HG02642 (cell line): ENCODE measurements at regions not wholly inside any gene's neighbourhood (a gene's known extent, or its start where the extent isn't known, plus 50 kb on each side); places are given as distances from the start of the nearest gene placed in this dataset.
"Not testable (repeated sequence)": the region's sequence is repeated elsewhere in the genome, so short reads cannot be mapped to it uniquely, and the experiment has no call there.

Experiments
- ATAC-seq: cut with Tn5 transposase; IDR thresholded peaks from one replicate; pipeline ENCODE4 v1.9.1; 2021; ENCODE audit warnings: mild to moderate bottlenecking; ENCODE audit not compliant: unreplicated experiment, poor library complexity

GRCh38 chr4:175033162-175033561, 115.0 kb downstream of the ADAM29 start:
- no peak for ATAC-seq

DNA sequence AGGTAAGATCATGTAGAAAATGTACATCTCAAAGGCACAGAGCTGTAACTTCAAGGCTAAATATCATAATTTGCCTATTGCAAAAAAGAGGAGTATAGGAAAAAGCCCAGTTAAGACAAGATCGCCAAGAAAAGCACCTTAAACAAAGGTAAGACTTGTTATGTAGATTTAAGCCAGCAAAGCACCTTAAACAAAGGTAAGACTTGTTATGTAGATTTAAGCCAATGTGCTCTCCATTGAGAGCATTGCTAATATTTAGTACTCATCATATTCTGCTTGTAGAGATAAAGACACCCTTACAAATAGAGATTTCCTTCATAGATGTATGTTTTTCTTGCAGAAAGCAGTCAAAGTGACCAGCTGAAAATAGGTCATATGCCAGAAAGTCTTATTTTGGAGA, 115.8 kb downstream of the ADAM29 start:
- no peak for ATAC-seq

- ATAC-seq = no peak
These were observed 117.0 kb downstream of the ADAM29 start for GRCh38 chr4:175034986-175035705.

DNA sequence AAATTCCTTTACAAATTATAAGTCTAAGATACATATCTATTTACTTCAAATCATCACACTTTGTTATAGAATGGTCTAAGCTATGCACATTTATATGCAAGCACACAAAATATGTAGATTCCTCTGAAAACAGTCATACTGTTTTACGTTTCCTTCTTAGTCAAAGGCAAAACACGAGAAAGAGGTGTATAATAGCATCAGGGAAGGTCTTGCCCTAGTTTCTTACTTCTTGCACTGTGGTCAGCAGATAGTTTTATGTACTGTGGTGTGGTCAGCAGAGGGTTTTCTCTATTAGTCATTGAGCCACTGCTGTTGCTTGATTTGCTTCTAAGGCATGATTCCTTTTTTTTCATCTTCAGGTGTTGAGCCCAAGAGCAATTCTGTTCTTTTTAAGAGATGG, 117.7 kb downstream of the ADAM29 start:
- ATAC-seq = no peak

GRCh38 chr4:175048111-175048784, 130.1 kb downstream of the ADAM29 start:
- ATAC-seq = no peak

DNA sequence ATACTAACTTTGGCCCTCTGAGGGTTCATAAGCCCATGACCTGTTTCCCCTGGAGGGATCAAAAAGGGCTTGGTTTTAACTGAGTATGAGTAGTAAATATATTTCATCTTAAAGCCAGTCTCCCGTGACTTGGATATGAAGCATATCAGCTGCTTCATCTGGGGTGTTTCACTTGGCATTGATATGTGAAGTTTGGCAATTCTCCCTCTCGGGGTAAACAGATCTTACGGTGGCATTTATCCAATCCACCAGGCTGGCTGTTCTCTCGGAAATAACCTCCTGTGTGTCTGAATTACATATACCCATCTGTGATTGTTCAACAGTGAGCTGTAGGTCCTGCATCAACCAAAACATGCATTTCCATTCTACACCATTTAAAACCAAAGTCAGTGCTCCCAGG, 130.7 kb downstream of the ADAM29 start:
- no peak for ATAC-seq

DNA sequence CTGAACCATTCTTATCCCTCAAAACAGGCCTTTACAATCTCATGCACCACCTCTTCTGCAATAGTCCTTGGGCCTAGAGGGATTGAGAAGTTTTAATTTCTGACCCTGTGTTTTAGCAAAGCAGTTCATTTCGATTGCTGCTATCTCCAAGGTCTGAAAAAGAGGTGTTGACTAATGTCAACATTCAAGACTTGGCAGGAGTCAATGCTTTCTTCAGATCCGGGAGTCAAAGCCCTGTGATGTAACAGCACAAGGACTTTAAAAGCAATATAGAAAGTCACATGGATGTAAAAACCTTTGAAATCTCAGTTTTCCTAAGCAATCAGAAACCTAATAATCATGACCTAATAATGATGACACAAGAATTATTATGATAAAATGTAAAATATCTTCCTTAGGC, 133.8 kb downstream of the ADAM29 start:
- no peak for ATAC-seq

DNA sequence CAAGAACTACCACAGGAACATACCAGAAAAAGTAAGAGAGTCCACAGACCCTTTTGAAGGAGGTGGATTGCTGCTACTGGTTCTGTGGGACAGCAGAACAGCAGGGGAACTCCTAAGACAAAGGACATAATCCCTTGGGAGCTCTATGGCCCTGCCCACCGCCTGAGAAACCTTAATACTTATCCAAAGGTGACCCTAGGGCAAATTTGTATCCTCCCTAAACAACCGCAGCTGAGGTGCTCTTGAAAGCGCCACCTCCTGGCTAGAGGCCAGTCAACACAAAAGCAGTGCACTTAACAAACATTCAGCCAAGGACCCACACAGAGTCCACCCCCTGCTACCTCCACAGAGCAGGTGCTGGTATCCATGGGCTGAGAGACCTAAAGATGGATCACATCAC, 136.8 kb downstream of the ADAM29 start:
- ATAC-seq = no peak

GRCh38 chr4:175062183-175062592, 144.0 kb downstream of the ADAM29 start:
- ATAC-seq = no peak

DNA sequence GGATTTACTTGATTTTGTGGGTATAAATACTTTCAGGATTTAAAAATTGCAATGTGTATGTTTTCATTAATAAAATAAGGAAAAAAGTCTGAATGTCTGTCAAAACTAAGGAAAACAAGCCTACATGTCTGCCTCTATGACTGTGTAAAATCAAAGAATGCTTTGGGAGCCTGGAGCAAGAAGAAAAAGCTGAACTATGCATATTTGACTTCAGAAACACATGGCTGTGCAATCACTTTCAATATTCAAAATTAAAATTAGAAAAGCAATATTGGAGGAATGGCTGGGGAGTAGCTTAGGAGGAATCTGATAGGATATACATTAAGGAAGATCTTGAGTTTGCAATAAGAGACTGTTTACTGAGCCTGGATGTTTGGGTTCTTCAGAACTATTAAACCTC, 147.1 kb downstream of the ADAM29 start:
- ATAC-seq = no peak

- ATAC-seq = no peak
These were observed 148.9 kb downstream of the ADAM29 start for GRCh38 chr4:175066923-175067627.

DNA sequence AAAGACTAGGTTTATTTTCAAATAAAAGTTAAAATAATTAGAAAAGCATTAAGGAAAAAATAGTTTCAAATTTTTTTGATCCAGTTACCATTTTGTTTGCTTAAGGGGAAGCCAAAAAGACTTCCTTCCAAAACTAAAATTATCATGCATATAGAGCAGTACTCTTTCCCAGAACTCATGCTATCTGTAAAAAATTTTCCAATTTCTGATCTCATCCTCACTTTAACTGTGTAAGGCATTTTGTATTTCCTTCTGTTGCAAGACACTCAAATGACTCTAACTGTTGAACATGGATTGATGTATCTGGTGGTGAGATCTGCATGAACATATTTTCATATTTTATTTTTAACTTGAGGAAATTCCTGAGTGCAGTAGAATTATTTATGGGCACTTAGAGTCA, 150.1 kb downstream of the ADAM29 start:
- no peak for ATAC-seq

DNA sequence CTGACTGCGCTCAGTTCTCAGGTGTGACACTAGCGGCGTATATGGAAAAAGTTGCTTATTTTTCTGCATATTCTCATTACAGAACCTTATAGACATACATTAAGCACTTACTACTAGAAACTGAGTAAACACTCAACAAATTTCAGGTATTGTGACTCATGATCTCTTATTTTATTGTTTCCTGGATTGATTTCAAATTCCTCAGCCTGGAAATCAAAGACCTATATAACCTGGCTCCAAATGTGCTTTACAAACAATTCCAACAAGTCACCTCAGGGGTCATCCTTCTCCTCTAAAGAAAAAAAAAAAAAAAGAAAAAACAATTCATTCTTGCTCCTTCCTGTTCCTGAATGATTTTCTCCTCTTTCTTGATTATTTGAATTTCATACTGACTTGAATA, 152.3 kb downstream of the ADAM29 start:
- ATAC-seq = no peak

DNA sequence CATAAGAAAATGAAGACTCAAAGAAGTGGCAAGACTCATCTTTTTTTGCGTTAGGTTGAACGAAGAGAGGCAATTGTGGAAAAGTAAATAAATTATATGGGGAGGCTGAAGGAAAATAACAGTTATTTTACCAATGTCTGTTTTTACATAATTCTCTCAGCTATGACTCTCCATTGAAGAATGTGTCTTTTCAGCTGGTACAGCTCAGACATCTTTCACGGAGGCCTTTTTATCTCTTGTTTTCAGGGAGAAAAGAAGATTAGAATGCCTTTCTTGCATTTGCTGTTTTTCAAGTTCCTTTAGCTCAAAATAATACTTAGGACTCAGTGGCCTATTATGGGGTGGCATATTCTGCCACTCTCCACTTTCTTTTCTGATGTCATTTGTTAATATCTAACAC, 153.0 kb downstream of the ADAM29 start:
- no peak for ATAC-seq

- ATAC-seq = no peak
These were observed 169.0 kb downstream of the ADAM29 start for GRCh38 chr4:175087145-175087544.

GRCh38 chr4:175090116-175090515, 172.0 kb downstream of the ADAM29 start:
- no peak for ATAC-seq

DNA sequence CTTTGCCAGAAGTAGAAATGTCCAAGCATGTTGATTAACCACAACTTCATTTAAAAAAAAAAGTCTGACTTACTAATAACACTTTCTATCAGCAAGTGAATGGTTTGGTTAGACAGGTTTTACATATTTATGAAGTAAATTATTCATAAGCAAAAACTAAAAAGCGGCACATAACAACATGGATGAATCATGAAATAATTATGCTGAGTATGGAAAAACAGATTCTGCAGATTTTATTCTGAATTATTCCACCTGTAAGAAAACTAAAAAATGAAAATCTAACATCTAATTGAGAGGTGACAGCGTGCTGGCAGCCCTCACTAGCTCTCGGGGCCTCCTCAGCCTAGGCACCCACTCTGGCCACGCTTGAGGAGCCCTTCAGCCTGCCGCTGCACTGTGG, 173.5 kb downstream of the ADAM29 start:
- no peak for ATAC-seq

DNA sequence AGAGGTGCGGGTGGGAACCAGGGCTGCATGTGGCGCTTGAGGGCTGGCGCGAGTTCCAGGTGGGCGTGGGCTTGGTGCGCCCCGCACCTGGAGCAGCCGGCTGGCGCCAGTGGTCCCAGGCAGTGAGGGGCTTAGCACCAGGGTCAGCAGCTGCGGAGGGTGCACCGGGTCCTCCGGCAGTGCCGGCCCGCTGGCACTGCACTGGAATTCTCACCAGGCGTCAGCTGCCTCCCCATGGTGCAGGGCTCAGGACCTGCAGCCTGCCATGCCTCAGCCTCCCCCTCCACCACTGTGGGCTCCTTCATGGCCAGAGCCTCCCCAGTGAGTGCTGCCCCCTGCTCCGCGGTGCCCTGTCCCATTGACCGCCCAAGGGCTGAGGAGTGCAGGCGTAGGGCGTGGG, 174.0 kb downstream of the ADAM29 start:
- no peak for ATAC-seq

GRCh38 chr4:175093055-175093454, 174.9 kb downstream of the ADAM29 start:
- not testable (repeated sequence) for ATAC-seq

DNA sequence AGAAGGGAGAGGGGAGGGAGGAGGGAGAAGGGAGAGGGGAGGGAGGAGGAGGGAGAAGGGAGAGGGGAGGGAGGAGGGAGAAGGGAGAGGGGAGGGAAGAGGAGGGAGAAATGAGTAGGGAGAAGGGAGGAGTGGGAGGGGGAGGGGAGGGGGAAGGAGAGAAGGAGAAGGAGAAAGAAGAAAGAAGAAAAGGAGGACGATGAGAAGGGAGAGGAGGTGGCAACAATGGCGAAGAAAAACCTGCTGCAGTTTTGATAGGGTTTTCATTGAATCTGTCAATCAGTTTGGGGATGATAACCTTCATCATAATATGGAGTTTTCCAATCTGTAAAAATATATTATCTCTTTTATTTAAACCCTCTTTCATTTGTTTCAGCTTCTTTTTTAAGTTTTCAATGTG, 185.2 kb downstream of the ADAM29 start:
- no peak for ATAC-seq

GRCh38 chr4:175106301-175106700, 188.1 kb downstream of the ADAM29 start:
- no peak for ATAC-seq

- no peak for ATAC-seq
These were observed 191.8 kb downstream of the ADAM29 start for GRCh38 chr4:175109933-175110332.
